ENCODE measurements at regions not wholly inside any gene's neighbourhood (a gene's known extent, or its start where the extent isn't known, plus 50 kb on each side); places are given as distances from the start of the nearest gene placed in this dataset.

DNA sequence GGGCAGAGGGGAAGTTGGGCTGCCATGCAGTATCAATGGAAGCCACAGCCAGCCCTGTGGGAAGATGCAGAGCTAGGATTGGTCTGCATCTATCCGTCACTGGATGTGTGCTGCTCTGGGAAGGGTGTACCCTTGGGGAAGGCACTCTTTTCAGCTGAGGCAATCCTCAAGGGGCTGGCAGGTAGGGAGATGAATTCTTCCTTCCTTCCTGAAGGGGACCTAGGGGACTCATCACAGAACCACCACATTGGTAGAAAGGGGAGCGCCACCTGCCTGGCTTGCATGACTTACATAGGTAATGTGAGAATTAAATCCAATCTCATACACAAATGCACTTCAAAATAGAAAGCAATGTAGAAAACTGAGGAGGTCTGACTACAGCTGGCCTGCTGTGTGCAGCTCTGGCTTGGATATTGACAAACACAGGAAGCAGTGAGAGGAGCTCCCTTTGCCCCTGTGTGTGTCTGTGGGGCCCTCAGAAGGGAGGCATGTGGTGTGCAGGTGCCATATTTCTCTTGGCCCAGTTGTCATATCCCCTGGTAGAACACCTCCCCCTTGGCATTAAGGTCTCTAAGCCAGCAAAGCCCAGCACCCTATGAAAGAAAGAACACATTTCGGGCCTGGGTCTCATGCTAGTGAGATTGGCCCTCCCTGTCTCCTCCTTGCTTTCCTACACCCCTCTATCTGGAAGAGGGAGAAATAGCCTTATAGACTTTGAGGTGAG lies 260.3 kb upstream of the MOCS1 start:
- no peak for TF ChIP-seq CTCF (IDR thresholded peaks at IDR 0.05)

GRCh38 chr6:40192516-40192915 lies 258.3 kb upstream of the MOCS1 start:
- H3K27ac ChIP-seq = no peak overlapping the region
- no peaks in the 10 kb centered on the region for H3K36me3 ChIP-seq
- DNase-seq = no peak
- ATAC-seq = no peak
- TF ChIP-seq CTCF (IDR thresholded peaks at IDR 0.05) = no peak
- H3K4me3 ChIP-seq = no peak overlapping the region
- no peaks in the 10 kb centered on the region for H3K9me3 ChIP-seq
- intact Hi-C loops (cut with DNase I) = no loop called here
- H3K27me3 ChIP-seq = no peaks in the 10 kb centered on the region
- no peaks in the 10 kb centered on the region for H3K4me1 ChIP-seq

More for the DNA sequence above, 260.3 kb upstream of the MOCS1 start:
- H3K4me1 ChIP-seq = no peaks in the 10 kb centered on the region
- no peaks in the 10 kb centered on the region for H3K27me3 ChIP-seq
- ATAC-seq (no peak), DNase-seq (no peak)
- intact Hi-C loops (cut with DNase I) = no loop called here
- H3K36me3 ChIP-seq = no peaks in the 10 kb centered on the region
- H3K9me3 ChIP-seq = no peaks in the 10 kb centered on the region
- no peak overlapping the region for H3K4me3 ChIP-seq
- no peak overlapping the region for H3K27ac ChIP-seq

DNA sequence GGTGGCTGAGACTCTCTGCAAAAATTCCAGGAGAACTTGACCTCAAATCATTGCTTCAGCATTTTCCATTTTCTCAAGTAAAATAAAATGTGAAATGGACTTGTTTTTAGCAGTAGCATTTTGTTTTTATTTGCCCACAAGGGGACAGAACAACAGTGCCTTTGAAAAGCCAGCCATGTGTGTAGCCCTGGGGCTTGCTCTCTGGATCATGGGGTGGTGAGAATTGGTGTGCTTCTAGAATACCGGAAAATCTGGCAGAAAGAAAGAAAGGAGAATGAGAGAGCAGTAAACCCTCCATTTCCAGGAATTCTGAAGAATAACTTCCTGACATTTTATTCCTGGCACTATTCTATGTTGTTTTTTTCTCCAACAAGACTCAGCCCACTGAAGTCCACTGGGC lies 254.7 kb upstream of the MOCS1 start:
- ATAC-seq = no peak
- Histone ChIP-seq H3K4me3 (no peak overlapping the region), H3K27ac (no peak overlapping the region), H3K36me3 (no peaks in the 10 kb centered on the region), H3K9me3 (peaks cover 3% of the 10 kb centered on the region), H3K27me3 (no peaks in the 10 kb centered on the region), H3K4me1 (no peaks in the 10 kb centered on the region)
- intact Hi-C loops (cut with DNase I) = no loop called here
- TF ChIP-seq CTCF (IDR thresholded peaks at IDR 0.05) = no peak
- DNase-seq = no peak

DNA sequence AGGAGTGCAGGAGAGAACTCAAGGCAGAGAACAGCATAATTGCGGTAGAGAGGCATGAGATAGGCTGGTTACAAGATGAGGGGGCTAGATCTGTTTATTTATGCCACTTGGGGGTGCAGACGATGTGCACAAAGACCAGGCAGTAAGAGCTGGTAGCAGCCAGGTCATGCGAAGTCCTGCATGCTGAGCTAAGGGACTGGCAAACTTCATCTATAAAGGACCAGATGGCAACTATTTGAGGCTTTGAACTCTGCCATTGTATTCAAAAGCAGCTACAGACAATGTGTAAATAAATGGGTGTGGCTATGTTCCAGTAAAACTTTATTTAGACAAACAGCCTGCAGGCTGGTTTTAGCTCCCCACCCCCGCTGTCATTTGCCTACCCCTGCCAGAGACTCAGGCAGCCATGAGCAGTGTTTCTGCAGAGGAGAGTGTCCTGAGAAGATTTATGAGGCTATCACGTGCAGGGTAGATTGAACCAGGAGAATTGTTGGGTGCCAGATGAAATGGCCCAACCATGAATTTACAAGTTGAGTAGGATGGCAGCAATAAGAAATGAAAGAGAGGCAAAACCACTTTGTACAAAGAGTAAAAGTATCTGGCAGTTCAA lies 253.4 kb upstream of the MOCS1 start:
- Histone ChIP-seq H3K36me3 (no peaks in the 10 kb centered on the region), H3K27me3 (no peaks in the 10 kb centered on the region), H3K4me3 (no peak overlapping the region), H3K27ac (no peak overlapping the region), H3K4me1 (no peaks in the 10 kb centered on the region), H3K9me3 (peaks cover 5% of the 10 kb centered on the region)
- DNase-seq (no peak), ATAC-seq (no peak)
- TF ChIP-seq CTCF (IDR thresholded peaks at IDR 0.05) = no peak
- intact Hi-C loops (cut with DNase I) = no loop called here

- no peak for DNase-seq
- intact Hi-C loops (cut with DNase I) = no loop called here
- Histone ChIP-seq H3K9me3 (peaks cover 5% of the 10 kb centered on the region), H3K4me3 (no peak overlapping the region), H3K36me3 (no peaks in the 10 kb centered on the region), H3K27me3 (no peaks in the 10 kb centered on the region), H3K27ac (no peak overlapping the region), H3K4me1 (no peaks in the 10 kb centered on the region)
- TF ChIP-seq CTCF (IDR thresholded peaks at IDR 0.05) = no peak
- no peak for ATAC-seq
These were observed 251.2 kb upstream of the MOCS1 start for GRCh38 chr6:40185486-40185885.
